ENCODE measurements at regions not wholly inside any gene's neighbourhood (a gene's known extent, or its start where the extent isn't known, plus 50 kb on each side); places are given as distances from the start of the nearest gene placed in this dataset.

- Mint-ChIP-seq H3K4me1 (ENCODE audit: low read depth) (no peaks in the 10 kb centered on the region), H3K4me3 (no peak overlapping the region), H3K36me3 (ENCODE audit: low read depth) (no peaks in the 10 kb centered on the region), H3K27me3 (peaks cover 5% of the 10 kb centered on the region), H3K9me3 (peaks cover 2% of the 10 kb centered on the region), H3K27ac (no peak overlapping the region)
- ChIA-PET CTCF (no interaction called here), POLR2A (no interaction called here)
- intact Hi-C loops (cut with DNase I, micrococcal nuclease): no loop called here
- Histone ChIP-seq H3K27ac (ENCODE audit: low read depth in 1 of 2, low read length in 2 of 2) (no peak overlapping the region), H3K4me1 (ENCODE audit: insufficient read depth, low read length) (no peaks in the 10 kb centered on the region), H3K4me3 (ENCODE audit: low read length) (no peak overlapping the region), H3K36me3 (ENCODE audit: insufficient read depth, low read length) (no peaks in the 10 kb centered on the region), H3K9me3 (ENCODE audit: control insufficient read depth in 1 of 2, insufficient read depth in 1 of 2, low read length in 2 of 2) (peaks cover 0 to 14% of the 10 kb centered on the region in 2 experiments), H3K27me3 (ENCODE audit: control insufficient read depth in 1 of 2, insufficient read depth in 2 of 2, low read length in 2 of 2) (no peaks in the 10 kb centered on the region)
- ATAC-seq (ENCODE audit: poor library complexity) (no peak), DNase-seq (no peak)
- no peak for TF ChIP-seq CTCF (IDR thresholded peaks at IDR 0.05)
Measured at GRCh38 chr10:2262333-2262732, 525.0 kb upstream of the ADARB2 start.

- no peaks in the 10 kb centered on the region for H3K4me1 Mint-ChIP-seq (ENCODE audit: low read depth)
- Histone ChIP-seq H3K27ac (ENCODE audit: low read depth in 1 of 2, low read length in 2 of 2) (no peak overlapping the region), H3K4me1 (ENCODE audit: insufficient read depth, low read length) (no peaks in the 10 kb centered on the region), H3K4me3 (ENCODE audit: low read length) (no peak overlapping the region), H3K36me3 (ENCODE audit: insufficient read depth, low read length) (no peaks in the 10 kb centered on the region), H3K9me3 (ENCODE audit: control insufficient read depth in 1 of 2, insufficient read depth in 1 of 2, low read length in 2 of 2) (peaks cover 0 to 7% of the 10 kb centered on the region in 2 experiments), H3K27me3 (ENCODE audit: control insufficient read depth in 1 of 2, insufficient read depth in 2 of 2, low read length in 2 of 2) (no peaks in the 10 kb centered on the region)
- no peak for TF ChIP-seq CTCF (IDR thresholded peaks at IDR 0.05)
- no peaks in the 10 kb centered on the region for H3K36me3 Mint-ChIP-seq (ENCODE audit: low read depth)
- no peak overlapping the region for H3K4me3 Mint-ChIP-seq
- ChIA-PET CTCF (no interaction called here), POLR2A (no interaction called here)
- DNase-seq: no peak
- no peak overlapping the region for H3K27ac Mint-ChIP-seq
- no peaks in the 10 kb centered on the region for H3K27me3 Mint-ChIP-seq
- peaks cover 2% of the 10 kb centered on the region for H3K9me3 Mint-ChIP-seq
- intact Hi-C loops (cut with DNase I, micrococcal nuclease): no loop called here
- ATAC-seq (ENCODE audit: poor library complexity): no peak
Measured at GRCh38 chr10:2256241-2256640, 518.9 kb upstream of the ADARB2 start.

DNA sequence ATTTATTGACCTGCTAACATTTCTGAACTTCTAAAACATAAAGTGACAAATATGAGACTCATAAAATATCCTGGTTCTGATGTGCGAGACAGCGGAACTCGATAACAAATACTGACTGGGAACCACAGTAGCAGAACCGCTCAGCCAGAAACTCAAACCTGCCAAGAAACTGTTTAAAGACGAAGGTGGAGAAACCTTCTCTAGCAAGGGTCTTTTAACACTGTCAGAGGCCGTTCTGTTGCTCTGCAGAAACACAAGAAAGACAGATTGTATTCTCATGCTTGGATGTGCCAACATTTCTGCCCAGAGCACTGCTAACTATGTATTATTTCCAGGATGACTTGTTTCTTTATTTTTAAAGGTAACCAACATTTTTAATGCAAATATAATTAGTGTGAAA, 514.8 kb upstream of the ADARB2 start:
- Mint-ChIP-seq H3K36me3 (ENCODE audit: low read depth) (no peaks in the 10 kb centered on the region), H3K27ac (no peak overlapping the region), H3K4me3 (no peak overlapping the region), H3K4me1 (ENCODE audit: low read depth) (no peaks in the 10 kb centered on the region), H3K9me3 (no peaks in the 10 kb centered on the region), H3K27me3 (no peaks in the 10 kb centered on the region)
- no peak for TF ChIP-seq CTCF (IDR thresholded peaks at IDR 0.05)
- intact Hi-C loops (cut with DNase I, micrococcal nuclease): no loop called here
- Histone ChIP-seq H3K9me3 (ENCODE audit: control insufficient read depth in 1 of 2, insufficient read depth in 1 of 2, low read length in 2 of 2) (peaks cover 0 to 8% of the 10 kb centered on the region in 2 experiments), H3K36me3 (ENCODE audit: insufficient read depth, low read length) (no peaks in the 10 kb centered on the region), H3K4me3 (ENCODE audit: low read length) (no peak overlapping the region), H3K27me3 (ENCODE audit: control insufficient read depth in 1 of 2, insufficient read depth in 2 of 2, low read length in 2 of 2) (no peaks in the 10 kb centered on the region), H3K27ac (ENCODE audit: low read depth in 1 of 2, low read length in 2 of 2) (no peak overlapping the region), H3K4me1 (ENCODE audit: insufficient read depth, low read length) (no peaks in the 10 kb centered on the region)
- ATAC-seq (ENCODE audit: poor library complexity): no peak
- CTCF ChIA-PET: no interaction called here
- DNase-seq: no peak
- POLR2A ChIA-PET: no interaction called here
